GM19239 (cell line): ENCODE measurements at regions not wholly inside any gene's neighbourhood (a gene's known extent, or its start where the extent isn't known, plus 50 kb on each side); places are given as distances from the start of the nearest gene placed in this dataset.
"Not testable (repeated sequence)": the region's sequence is repeated elsewhere in the genome, so short reads cannot be mapped to it uniquely, and the experiment has no call there.

Experiments
- DNase-seq: peaks from one replicate; pipeline ENCODE4 v3.0.0; 2011; ENCODE audit warnings: low spot score; ENCODE audit not compliant: insufficient read length
- FAIRE-seq: peaks from 2 replicates; lab custom pipeline; 2011; peaks lifted over from hg19 to GRCh38; lab: Jason Lieb, UNC

- DNase-seq (no peak), FAIRE-seq (no peak)
Observed at GRCh38 chr10:17538941-17539340, 78.2 kb downstream of the HACD1 start.

DNA sequence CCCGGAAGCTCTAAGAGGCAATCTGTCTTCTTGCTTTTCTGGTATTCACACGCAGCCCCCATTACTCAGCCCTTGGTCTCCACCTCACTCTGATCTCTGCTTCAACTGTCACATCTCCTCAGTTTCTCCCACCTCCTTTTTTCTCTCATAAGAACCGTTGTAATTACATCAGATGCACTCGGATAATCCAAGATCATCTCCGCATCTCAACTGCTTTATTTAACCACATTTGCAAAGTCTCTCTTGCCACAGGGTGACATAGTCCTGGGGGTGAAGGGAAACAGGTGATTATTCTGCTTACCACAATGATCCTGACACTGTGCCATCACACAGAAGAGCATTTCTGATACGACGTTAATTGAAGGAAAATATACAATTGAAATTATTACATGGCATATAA is 79.9 kb downstream of the HACD1 start:
- FAIRE-seq (no peak), DNase-seq (no peak)

GRCh38 chr10:17536221-17536620 is 81.0 kb downstream of the HACD1 start:
- FAIRE-seq = no peak

GRCh38 chr10:17533731-17534130 is 79.3 kb upstream of the ST8SIA6 start:
- no peak for DNase-seq
- FAIRE-seq = no peak

More at GRCh38 chr10:17536221-17536620, 81.0 kb downstream of the HACD1 start:
- DNase-seq = no peak

- no peak for DNase-seq
Observed at GRCh38 chr10:17528306-17528862, 74.0 kb upstream of the ST8SIA6 start.

DNA sequence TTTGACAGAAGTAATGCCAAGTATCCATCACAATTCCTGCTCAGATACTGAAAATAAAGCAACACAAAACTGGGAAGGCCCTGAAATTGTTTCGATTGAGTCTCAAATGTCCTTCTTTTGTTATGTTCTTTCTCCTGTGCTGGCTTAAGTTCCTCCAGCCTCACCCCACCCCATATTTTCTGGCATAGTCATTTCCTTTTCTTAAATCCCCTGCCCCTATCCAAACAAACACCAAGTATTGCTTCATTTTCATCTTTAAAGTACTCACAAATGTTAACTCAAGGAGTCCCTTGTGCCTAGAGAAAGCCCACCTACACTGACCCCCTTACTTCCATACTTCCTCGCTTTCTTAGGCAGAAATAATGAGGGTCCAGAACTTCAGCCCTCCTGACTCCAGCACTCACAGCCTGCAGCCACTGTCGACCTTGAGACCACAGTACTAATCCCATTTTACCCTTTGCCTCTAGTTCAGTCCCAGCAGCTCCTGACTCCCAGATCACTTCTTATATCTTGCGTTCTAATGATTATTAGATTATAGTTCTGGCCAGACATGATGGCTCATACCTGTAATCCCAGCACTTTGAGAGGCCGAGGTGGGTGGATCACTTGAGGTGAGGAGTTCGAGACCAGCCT is 73.2 kb upstream of the ST8SIA6 start:
- FAIRE-seq (no peak), DNase-seq (no peak)

More at GRCh38 chr10:17528306-17528862, 74.0 kb upstream of the ST8SIA6 start:
- no peak for FAIRE-seq

DNA sequence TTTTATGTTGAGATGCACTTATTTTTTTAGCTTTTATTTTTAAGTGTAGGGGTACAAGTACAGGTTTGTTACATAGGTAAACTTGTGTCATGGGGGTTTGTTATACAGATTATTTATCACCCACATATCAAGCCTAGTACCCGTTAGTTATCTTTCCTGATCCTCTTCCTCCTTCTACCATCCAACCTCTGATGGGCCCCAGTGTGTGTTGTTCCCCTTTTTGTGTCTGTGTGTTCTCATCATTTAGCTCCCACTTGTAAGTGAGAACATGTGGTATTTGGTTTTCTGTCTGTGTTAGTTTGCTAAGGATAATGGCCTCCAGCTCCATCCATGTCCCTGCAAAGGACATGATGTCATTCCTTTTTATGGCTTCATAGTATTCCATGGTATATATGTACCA is 72.2 kb upstream of the ST8SIA6 start:
- DNase-seq, FAIRE-seq: not testable (repeated sequence)

- no peak for DNase-seq
- no peak for FAIRE-seq
Observed at GRCh38 chr10:17523917-17524316, 69.5 kb upstream of the ST8SIA6 start.

GRCh38 chr10:17523246-17523753 is 68.9 kb upstream of the ST8SIA6 start:
- no peak for FAIRE-seq
- DNase-seq = no peak

GRCh38 chr10:17522269-17522668 is 67.9 kb upstream of the ST8SIA6 start:
- not testable (repeated sequence) for DNase-seq, FAIRE-seq

DNA sequence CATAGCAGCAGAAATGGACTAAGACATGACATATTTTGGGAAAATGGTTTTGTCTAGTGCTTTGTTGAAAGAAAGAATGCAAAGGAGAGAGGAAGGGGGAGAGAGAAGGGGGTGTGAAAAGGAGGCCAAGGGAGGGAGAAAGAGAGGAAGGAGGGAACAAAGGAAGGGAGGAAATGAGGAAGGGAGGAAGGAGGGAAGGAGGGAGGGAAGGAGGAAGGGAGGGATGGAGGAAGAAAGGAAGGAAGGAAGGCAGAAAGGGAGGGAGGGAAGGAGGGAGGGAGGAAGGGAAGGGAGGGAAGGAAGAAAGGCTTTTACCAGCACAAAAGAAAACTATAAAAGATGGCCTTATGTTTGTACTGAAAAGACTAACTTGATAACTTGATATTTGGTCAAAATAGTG is 65.1 kb upstream of the ST8SIA6 start:
- FAIRE-seq = no peak
- DNase-seq = no peak

GRCh38 chr10:17518338-17518737 is 63.9 kb upstream of the ST8SIA6 start:
- FAIRE-seq (no peak), DNase-seq (no peak)

DNA sequence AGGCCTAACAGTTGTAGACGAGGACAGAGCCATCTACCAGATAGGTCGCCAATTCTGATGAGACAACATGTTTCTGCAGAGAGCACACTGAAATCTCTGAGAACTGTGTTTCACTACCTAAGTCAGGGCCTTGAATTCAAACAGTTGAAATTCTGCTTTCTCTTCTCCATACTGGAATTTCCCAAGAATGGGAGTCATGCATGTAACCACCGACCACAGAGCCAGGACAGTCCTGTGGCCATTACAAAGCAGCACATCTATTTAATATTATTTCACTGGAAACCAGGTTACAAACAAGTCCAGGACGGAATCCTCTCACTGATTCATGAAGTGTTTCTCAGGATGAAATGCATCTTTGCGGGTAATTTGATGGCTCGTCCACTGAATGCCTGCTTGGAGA is 62.0 kb upstream of the ST8SIA6 start:
- DNase-seq (no peak), FAIRE-seq (no peak)

DNA sequence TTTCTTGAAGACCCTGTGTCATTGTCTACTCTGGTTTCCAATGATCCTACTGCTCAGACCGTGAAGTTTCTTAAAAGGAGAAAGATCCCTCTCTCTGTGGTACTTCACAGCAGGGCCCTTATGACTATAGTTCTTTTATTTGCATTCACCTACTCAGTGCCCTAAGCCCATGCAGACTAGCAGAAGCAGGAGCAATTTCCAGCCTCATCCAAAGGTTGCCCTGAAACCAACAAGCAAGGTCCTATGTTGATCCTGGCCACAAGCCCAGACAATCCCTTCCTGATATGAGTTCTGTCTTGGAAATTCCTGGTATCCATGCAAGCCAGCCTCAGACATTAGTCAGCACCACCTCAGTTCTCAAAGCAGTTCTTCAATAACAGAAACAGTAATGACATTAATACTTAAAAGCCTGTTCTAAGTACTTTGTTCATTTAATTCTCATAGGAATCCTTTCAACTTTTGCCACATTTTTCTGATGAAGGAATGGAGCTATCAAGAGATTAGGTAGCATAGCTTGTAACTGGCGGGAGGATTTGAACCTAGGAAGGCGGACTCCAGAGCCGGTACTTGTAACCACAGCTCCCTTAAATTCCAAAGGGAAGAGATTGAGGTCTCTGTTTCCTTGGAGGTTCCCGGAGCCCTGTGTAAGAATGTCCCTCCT is 58.1 kb upstream of the ST8SIA6 start:
- DNase-seq = no peak
- peak; percentile 51 for FAIRE-seq

GRCh38 chr10:17510242-17510908 is 56.0 kb upstream of the ST8SIA6 start:
- DNase-seq (peak; percentile 26), FAIRE-seq (peak; percentile 81)

- DNase-seq (no peak), FAIRE-seq (no peak)
Observed at GRCh38 chr10:17507538-17507937, 53.1 kb upstream of the ST8SIA6 start.

- FAIRE-seq (no peak), DNase-seq (no peak)
Observed at GRCh38 chr10:17506856-17507471, 52.6 kb upstream of the ST8SIA6 start.

DNA sequence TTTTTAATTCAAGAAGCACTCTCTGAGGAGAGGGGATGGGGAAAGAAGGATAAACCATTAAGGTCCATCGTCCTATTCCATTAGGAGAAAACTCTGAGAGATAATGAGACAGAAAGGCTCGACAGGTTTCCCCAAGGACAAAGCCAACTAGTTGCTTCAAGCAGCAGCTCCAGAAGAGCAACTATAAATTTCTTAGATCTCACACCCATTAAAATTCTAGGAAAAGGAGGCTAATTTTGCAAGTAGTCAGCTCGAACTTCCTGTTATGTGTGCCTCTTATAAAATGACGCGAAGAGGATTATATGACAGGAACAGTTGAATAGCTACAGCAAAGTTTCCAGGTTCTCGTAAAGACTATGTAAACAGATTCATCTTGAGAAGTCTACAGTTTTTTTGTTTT is 52.0 kb upstream of the ST8SIA6 start:
- DNase-seq (no peak), FAIRE-seq (no peak)

- DNase-seq (no peak), FAIRE-seq (no peak)
Observed at GRCh38 chr10:17504547-17505245, 50.3 kb upstream of the ST8SIA6 start.
